RWPE1 (cell line): ENCODE measurements at regions not wholly inside any gene's neighbourhood (a gene's known extent, or its start where the extent isn't known, plus 50 kb on each side); places are given as distances from the start of the nearest gene placed in this dataset.

Experiments
- CTCF ChIA-PET: fragments of 350-600 bp; sonication (Branson Sonifier 250); formaldehyde crosslinking; extraction: SDS; loops from one replicate; lab custom pipeline; 2021; lab: Yijun Ruan, JAX
- POLR2A ChIA-PET: fragments of 400-600 bp; formaldehyde crosslinking; extraction: SDS; loops from one replicate; lab custom pipeline; 2020; ENCODE audit warnings: antibody characterized with exemption; ENCODE audit not compliant: low non-redundant PET; lab: Yijun Ruan, JAX
- DNase-seq: peaks from one replicate; pipeline ENCODE4 v3.0.0; 2012; ENCODE audit warnings: low spot score
- H3K27ac ChIP-seq: fragments of 450-650 bp; 2 replicates; pipeline ENCODE4 v1.5.1; 2017
- TF ChIP-seq, protein P1 (sequence below): fragments of 450-650 bp; conservative IDR thresholded peaks from 2 replicates; pipeline ENCODE4 v1.5.1; 2017; ENCODE audit warnings: low read depth, mild to moderate bottlenecking

- ChIA-PET CTCF (interaction anchor here (0.6 kb wide), 1 partner anchor 1297 kb away, joined by 3 read pairs; no protein-coding TSS in a partner anchor), POLR2A (no interaction called here)
- no peak for DNase-seq
- TF ChIP-seq, protein P1, sequence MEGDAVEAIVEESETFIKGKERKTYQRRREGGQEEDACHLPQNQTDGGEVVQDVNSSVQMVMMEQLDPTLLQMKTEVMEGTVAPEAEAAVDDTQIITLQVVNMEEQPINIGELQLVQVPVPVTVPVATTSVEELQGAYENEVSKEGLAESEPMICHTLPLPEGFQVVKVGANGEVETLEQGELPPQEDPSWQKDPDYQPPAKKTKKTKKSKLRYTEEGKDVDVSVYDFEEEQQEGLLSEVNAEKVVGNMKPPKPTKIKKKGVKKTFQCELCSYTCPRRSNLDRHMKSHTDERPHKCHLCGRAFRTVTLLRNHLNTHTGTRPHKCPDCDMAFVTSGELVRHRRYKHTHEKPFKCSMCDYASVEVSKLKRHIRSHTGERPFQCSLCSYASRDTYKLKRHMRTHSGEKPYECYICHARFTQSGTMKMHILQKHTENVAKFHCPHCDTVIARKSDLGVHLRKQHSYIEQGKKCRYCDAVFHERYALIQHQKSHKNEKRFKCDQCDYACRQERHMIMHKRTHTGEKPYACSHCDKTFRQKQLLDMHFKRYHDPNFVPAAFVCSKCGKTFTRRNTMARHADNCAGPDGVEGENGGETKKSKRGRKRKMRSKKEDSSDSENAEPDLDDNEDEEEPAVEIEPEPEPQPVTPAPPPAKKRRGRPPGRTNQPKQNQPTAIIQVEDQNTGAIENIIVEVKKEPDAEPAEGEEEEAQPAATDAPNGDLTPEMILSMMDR, result no peak
- no peak overlapping the region for H3K27ac ChIP-seq
Observed at GRCh38 chr12:115500872-115501271, 776.6 kb downstream of the MED13L start.

DNA sequence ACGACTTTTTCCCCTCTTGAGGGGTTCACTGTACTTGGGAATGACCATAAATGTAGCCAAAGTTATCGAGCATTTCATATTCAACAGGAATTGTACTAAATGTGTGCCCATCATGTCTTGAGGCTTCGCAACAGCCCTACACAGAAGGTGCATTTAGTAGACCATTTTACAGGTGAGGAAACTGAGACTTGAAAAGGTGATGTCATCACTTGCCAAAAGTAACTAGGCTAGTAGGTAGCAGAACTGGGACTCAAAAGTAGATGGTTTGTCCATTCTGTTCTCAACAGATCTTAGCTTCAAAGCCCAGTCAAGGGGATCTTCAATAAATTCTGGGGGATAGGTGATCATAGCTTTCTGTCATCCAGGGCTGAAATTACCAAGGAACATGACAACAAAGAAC lies 782.2 kb downstream of the MED13L start:
- POLR2A ChIA-PET, result no interaction called here
- TF ChIP-seq, protein P1, result no peak
- CTCF ChIA-PET, result interaction anchor here (1.0 kb wide), 1 partner anchor 10 kb away, joined by 4 read pairs; no protein-coding TSS in a partner anchor
- no peak for DNase-seq
- no peak overlapping the region for H3K27ac ChIP-seq

DNA sequence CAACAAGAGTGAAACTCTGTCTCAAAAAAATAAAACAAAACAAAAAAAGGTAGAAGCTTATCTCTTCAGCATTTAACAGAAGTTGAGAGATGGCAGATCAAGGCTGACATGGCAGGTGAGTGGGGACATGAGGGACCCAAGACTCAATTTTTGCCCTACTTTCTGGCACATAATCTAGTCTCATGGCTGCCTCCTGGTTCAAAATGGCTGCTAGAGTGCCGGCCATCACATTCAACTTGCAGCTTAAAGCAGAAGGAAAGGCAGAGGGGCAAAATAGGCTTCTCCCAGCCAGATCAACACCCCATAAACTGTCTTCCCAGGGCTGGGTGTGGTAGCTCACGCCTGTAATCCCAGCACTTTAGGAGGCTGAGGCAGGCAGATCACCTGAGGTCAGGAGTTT lies 784.9 kb downstream of the MED13L start:
- DNase-seq, result no peak
- POLR2A ChIA-PET, result no interaction called here

DNA sequence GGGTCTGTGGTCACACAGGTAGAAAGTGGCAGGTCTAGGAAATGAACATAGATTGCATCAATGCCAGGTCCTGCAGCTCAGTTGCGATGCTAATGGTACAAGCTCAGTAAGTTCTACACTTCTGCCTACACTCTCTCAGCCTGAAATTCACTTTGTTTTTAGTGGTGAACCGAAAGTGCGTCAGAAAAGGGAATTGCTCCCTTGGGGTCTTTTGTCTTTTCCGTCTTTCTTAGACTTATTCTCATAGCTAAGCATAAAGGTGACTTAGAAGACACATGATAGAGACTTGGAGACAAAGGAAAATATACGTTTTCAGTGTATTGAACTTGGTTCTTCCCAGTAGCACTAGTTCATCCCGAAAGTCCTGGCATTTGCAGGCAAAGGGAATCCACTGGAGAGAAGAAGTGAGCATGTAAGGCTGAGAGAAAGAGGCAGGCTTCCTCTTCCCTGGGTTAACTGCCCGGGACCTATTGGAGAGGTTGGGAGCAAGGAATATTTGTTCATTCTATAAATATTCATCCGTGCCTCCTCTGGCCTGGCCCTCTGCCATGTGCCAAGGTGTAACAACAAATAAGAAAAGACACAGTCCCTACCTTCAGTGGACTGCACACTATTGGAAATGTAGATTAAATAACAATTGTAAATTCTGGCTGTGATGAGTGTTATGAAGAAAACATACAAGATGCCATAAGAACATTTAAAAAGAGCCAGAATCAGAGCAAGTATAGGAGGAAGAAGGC lies 785.8 kb downstream of the MED13L start:
- no peak overlapping the region for H3K27ac ChIP-seq
- CTCF ChIA-PET, result interaction anchor here (0.6 kb wide), 1 partner anchor 1847 kb away, joined by 4 read pairs; no protein-coding TSS in a partner anchor
- POLR2A ChIA-PET, result no interaction called here
- TF ChIP-seq, protein P1, result no peak
- no peak for DNase-seq

More for the DNA sequence above, 784.9 kb downstream of the MED13L start:
- TF ChIP-seq, protein P1, result no peak
- CTCF ChIA-PET, result interaction anchor here (0.6 kb wide), 1 partner anchor 1846 kb away, joined by 4 read pairs; no protein-coding TSS in a partner anchor
- no peak overlapping the region for H3K27ac ChIP-seq

GRCh38 chr12:115489253-115489652 lies 788.2 kb downstream of the MED13L start:
- DNase-seq, result no peak
- ChIA-PET CTCF (no interaction called here), POLR2A (no interaction called here)
- TF ChIP-seq, protein P1, result no peak
- no peak overlapping the region for H3K27ac ChIP-seq

DNA sequence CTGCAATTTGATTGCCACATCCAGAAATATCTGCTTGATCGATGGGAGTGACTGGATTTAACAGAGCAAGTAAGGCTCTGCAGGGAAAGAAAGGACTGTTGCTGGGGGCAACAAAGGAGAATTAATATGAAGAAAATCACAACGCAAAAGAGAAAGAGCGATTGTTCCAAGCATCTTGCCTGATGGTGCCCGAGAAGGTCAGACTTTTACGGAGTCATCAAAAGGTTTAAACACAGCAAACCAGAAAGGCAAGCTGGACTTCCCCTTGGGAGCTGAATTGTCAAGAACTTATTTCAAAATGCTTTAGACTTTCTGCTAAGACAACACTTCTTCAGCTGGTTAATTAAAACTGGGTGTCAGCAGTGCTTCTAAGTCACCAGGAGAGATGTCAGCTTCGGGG lies 791.5 kb downstream of the MED13L start:
- no peak overlapping the region for H3K27ac ChIP-seq
- TF ChIP-seq, protein P1, result no peak
- ChIA-PET CTCF (no interaction called here), POLR2A (no interaction called here)
- DNase-seq, result no peak
